NT2/D1 (cell line): ENCODE measurements at regions not wholly inside any gene's neighbourhood (a gene's known extent, or its start where the extent isn't known, plus 50 kb on each side); places are given as distances from the start of the nearest gene placed in this dataset.
"Not testable (repeated sequence)": the region's sequence is repeated elsewhere in the genome, so short reads cannot be mapped to it uniquely, and the experiment has no call there.

Source experiments
- DNase-seq: peaks from one replicate; pipeline ENCODE4 v3.0.0-alpha.2; 2011; ENCODE audit warnings: low read depth, low spot score
- H3K27me3 ChIP-seq: 2 replicates; pipeline ENCODE4 v1.6.0; 2011; ENCODE audit warnings: mild to moderate bottlenecking; ENCODE audit not compliant: insufficient read length, insufficient read depth
- H3K36me3 ChIP-seq: 2 replicates; pipeline ENCODE4 v1.6.1; 2011; ENCODE audit warnings: mild to moderate bottlenecking, low read length, mixed read lengths; ENCODE audit not compliant: insufficient read depth, insufficient read length
- H3K4me1 ChIP-seq: 2 replicates; pipeline ENCODE4 v1.5.1; 2011; ENCODE audit not compliant: insufficient read depth, insufficient read length
- H3K4me3 ChIP-seq: 2 replicates; pipeline ENCODE4 v1.5.1; 2011; ENCODE audit warnings: low read depth; ENCODE audit not compliant: insufficient read length
- H3K9ac ChIP-seq: 2 replicates; pipeline ENCODE4 v1.6.0; 2011; ENCODE audit warnings: low read depth; ENCODE audit not compliant: insufficient read length
- H3K9me3 ChIP-seq: 2 replicates; pipeline ENCODE4 v1.5.1; 2011; ENCODE audit warnings: mild to moderate bottlenecking, low read length; ENCODE audit not compliant: insufficient read depth
- SUZ12 ChIP-seq: IDR thresholded peaks from 2 replicates; pipeline ENCODE4 v1.6.1; 2011; ENCODE audit not compliant: insufficient read length, insufficient read depth; ENCODE audit errors: extremely low read depth
- YY1 ChIP-seq: IDR thresholded peaks from 2 replicates; pipeline ENCODE4 v1.6.1; 2011; ENCODE audit not compliant: insufficient read length, insufficient read depth
- ZNF274 ChIP-seq: IDR thresholded peaks from 2 replicates; pipeline ENCODE4 v1.6.1; 2011; ENCODE audit warnings: mild to moderate bottlenecking, low read depth, low read length

GRCh38 chr5:94102849-94103248, 361.4 kb upstream of the POU5F2 start:
- no peaks in the 10 kb centered on the region for H3K4me1 ChIP-seq
- no peak for DNase-seq
- no peak overlapping the region for H3K9ac ChIP-seq
- H3K9me3 ChIP-seq = peaks cover 7% of the 10 kb centered on the region; the same call in 1 of the 2 replicates
- H3K27me3 ChIP-seq = no peaks in the 10 kb centered on the region
- no peak overlapping the region for H3K4me3 ChIP-seq
- TF ChIP-seq YY1 (no peak), SUZ12 (no peak), ZNF274 (no peak)
- H3K36me3 ChIP-seq = no peaks in the 10 kb centered on the region

GRCh38 chr5:94097384-94097783, 356.0 kb upstream of the POU5F2 start:
- not testable (repeated sequence) for H3K4me3 ChIP-seq, H3K4me1 ChIP-seq, H3K9ac ChIP-seq, H3K36me3 ChIP-seq, DNase-seq, H3K9me3 ChIP-seq, H3K27me3 ChIP-seq

- Histone ChIP-seq H3K9ac (no peak overlapping the region), H3K4me1 (no peaks in the 10 kb centered on the region), H3K36me3 (no peaks in the 10 kb centered on the region), H3K4me3 (no peak overlapping the region), H3K27me3 (no peaks in the 10 kb centered on the region), H3K9me3 (no peaks in the 10 kb centered on the region)
- TF ChIP-seq SUZ12 (no peak), ZNF274 (no peak), YY1 (no peak)
- DNase-seq = no peak
Observed at GRCh38 chr5:94094793-94095441, 353.5 kb upstream of the POU5F2 start.

- H3K4me1 ChIP-seq = no peaks in the 10 kb centered on the region
- H3K36me3 ChIP-seq = no peaks in the 10 kb centered on the region
- H3K27me3 ChIP-seq = no peaks in the 10 kb centered on the region
- no peak overlapping the region for H3K9ac ChIP-seq
- no peak overlapping the region for H3K4me3 ChIP-seq
- DNase-seq = no peak
- no peak for TF ChIP-seq ZNF274
- no peak for TF ChIP-seq YY1
- no peaks in the 10 kb centered on the region for H3K9me3 ChIP-seq
Observed at GRCh38 chr5:94093300-94093699, 351.9 kb upstream of the POU5F2 start.

- not testable (repeated sequence) for H3K4me3 ChIP-seq, H3K9ac ChIP-seq, H3K9me3 ChIP-seq, H3K4me1 ChIP-seq, H3K27me3 ChIP-seq, H3K36me3 ChIP-seq
- peak; percentile 5 for DNase-seq
Observed at GRCh38 chr5:94086635-94087034, 345.2 kb upstream of the POU5F2 start.

- TF ChIP-seq ZNF274 (no peak), YY1 (no peak)
- Histone ChIP-seq H3K9me3 (no peaks in the 10 kb centered on the region), H3K36me3 (no peaks in the 10 kb centered on the region), H3K9ac (no peak overlapping the region), H3K4me1 (no peaks in the 10 kb centered on the region), H3K4me3 (no peak overlapping the region), H3K27me3 (no peaks in the 10 kb centered on the region)
- DNase-seq = no peak
Observed at GRCh38 chr5:94086194-94086593, 344.8 kb upstream of the POU5F2 start.

GRCh38 chr5:94082405-94082804, 341.0 kb upstream of the POU5F2 start:
- Histone ChIP-seq H3K36me3 (no peaks in the 10 kb centered on the region), H3K9me3 (no peaks in the 10 kb centered on the region), H3K27me3 (no peaks in the 10 kb centered on the region), H3K4me1 (no peaks in the 10 kb centered on the region), H3K4me3 (no peak overlapping the region), H3K9ac (no peak overlapping the region)
- TF ChIP-seq YY1 (no peak), SUZ12 (no peak), ZNF274 (no peak)
- no peak for DNase-seq

GRCh38 chr5:94081088-94081487, 339.7 kb upstream of the POU5F2 start:
- H3K9ac ChIP-seq = no peak overlapping the region
- no peak for TF ChIP-seq YY1
- TF ChIP-seq ZNF274 = no peak
- TF ChIP-seq SUZ12 = no peak
- no peaks in the 10 kb centered on the region for H3K27me3 ChIP-seq
- no peak overlapping the region for H3K4me3 ChIP-seq
- no peak for DNase-seq
- no peaks in the 10 kb centered on the region for H3K36me3 ChIP-seq
- H3K4me1 ChIP-seq = no peaks in the 10 kb centered on the region
- no peaks in the 10 kb centered on the region for H3K9me3 ChIP-seq
